DND-41 (cell line): ENCODE measurements at regions not wholly inside any gene's neighbourhood (a gene's known extent, or its start where the extent isn't known, plus 50 kb on each side); places are given as distances from the start of the nearest gene placed in this dataset.

Experiments
- ATAC-seq: fragments of 200-7000 bp; cut with Tn5 transposase; 3 replicates; pipeline ENCODE4 v1.9.1; 2021; ENCODE audit warnings: low read depth; ENCODE audit not compliant: insufficient read depth
- DNase-seq: peaks from one replicate; pipeline ENCODE4 v3.0.0-alpha.2; 2020
- H2AFZ ChIP-seq: 2 replicates; pipeline ENCODE4 v1.6.0; 2012; ENCODE audit warnings: low read depth, low read length
- H3K27ac ChIP-seq: 2 replicates; pipeline ENCODE4 v1.5.1; 2012; ENCODE audit warnings: low read length, inconsistent platforms
- H3K27me3 ChIP-seq: fragments of 200-600 bp; sonication (generic); 2 replicates; pipeline ENCODE4 v1.6.0; 2012; ENCODE audit warnings: low read length, mild to moderate bottlenecking, inconsistent platforms; ENCODE audit not compliant: insufficient read depth, poor library complexity
- H3K36me3 ChIP-seq: 2 replicates; pipeline ENCODE4 v1.5.1; 2012; ENCODE audit warnings: low read length, inconsistent platforms; ENCODE audit not compliant: insufficient read depth
- H3K4me1 ChIP-seq: 2 replicates; pipeline ENCODE4 v1.5.1; 2012; ENCODE audit warnings: mild to moderate bottlenecking, low read length; ENCODE audit not compliant: insufficient read depth
- H3K4me2 ChIP-seq: 2 replicates; pipeline ENCODE4 v1.6.0; 2012; ENCODE audit warnings: mild to moderate bottlenecking, moderate library complexity, low read length, inconsistent platforms; ENCODE audit not compliant: insufficient read depth
- H3K4me3 ChIP-seq, 2 experiments: fragments of 200-600 bp in 1 of 2; shearing (Covaris generic) in 1 of 2; 2 replicates each; pipeline ENCODE4 v1.5.1; 2012 to 2016; ENCODE audit warnings: inconsistent platforms in 2 of 2, low read length in 2 of 2, mild to moderate bottlenecking in 2 of 2, low read depth in 1 of 2, moderate library complexity in 1 of 2
- H3K79me2 ChIP-seq: 2 replicates; pipeline ENCODE4 v1.6.0; 2012; ENCODE audit warnings: low read length, inconsistent platforms; ENCODE audit not compliant: insufficient read depth
- H3K9ac ChIP-seq: 2 replicates; pipeline ENCODE4 v1.6.0; 2012; ENCODE audit warnings: low read depth, mild to moderate bottlenecking, inconsistent platforms, low read length, moderate library complexity
- H3K9me3 ChIP-seq: 2 replicates; pipeline ENCODE4 v1.5.1; 2012; ENCODE audit warnings: low read length, moderate library complexity, mild to moderate bottlenecking, inconsistent platforms; ENCODE audit not compliant: insufficient read depth, severe bottlenecking
- H4K20me1 ChIP-seq: 2 replicates; pipeline ENCODE4 v1.6.0; 2012; ENCODE audit warnings: low read length; ENCODE audit not compliant: insufficient read depth
- CTCF ChIP-seq: IDR thresholded peaks from 2 replicates; pipeline ENCODE4 v1.5.1; 2012; ENCODE audit warnings: borderline replicate concordance, low read length, moderate library complexity, mild to moderate bottlenecking; ENCODE audit not compliant: poor library complexity, severe bottlenecking; ENCODE audit errors: extremely low read depth
- EZH2 ChIP-seq: IDR thresholded peaks from 3 replicates; pipeline ENCODE4 v1.6.1; 2012; ENCODE audit warnings: borderline replicate concordance, low read depth, mild to moderate bottlenecking, moderate library complexity, low read length, inconsistent platforms; ENCODE audit not compliant: severe bottlenecking

GRCh38 chr19:27876976-27877512, 1335.9 kb downstream of the UQCRFS1 start:
- H4K20me1 ChIP-seq: no peaks in the 10 kb centered on the region
- H3K4me1 ChIP-seq: no peaks in the 10 kb centered on the region
- no peaks in the 10 kb centered on the region for H3K9me3 ChIP-seq
- TF ChIP-seq CTCF (no peak), EZH2 (no peak)
- H3K36me3 ChIP-seq: no peaks in the 10 kb centered on the region
- no peaks in the 10 kb centered on the region for H3K27me3 ChIP-seq
- ATAC-seq: no peak
- no peak overlapping the region for H3K27ac ChIP-seq
- H3K4me2 ChIP-seq: no peak overlapping the region
- DNase-seq: no peak
- no peaks in the 10 kb centered on the region for H3K79me2 ChIP-seq
- H3K9ac ChIP-seq: no peak overlapping the region
- no peak overlapping the region for H3K4me3 ChIP-seq
- H2AFZ ChIP-seq: no peak overlapping the region

GRCh38 chr19:27876489-27876888, 1336.5 kb downstream of the UQCRFS1 start:
- ATAC-seq (no peak), DNase-seq (no peak)
- Histone ChIP-seq H3K79me2 (no peaks in the 10 kb centered on the region), H3K27ac (no peak overlapping the region), H3K9me3 (no peaks in the 10 kb centered on the region), H3K4me3 (no peak overlapping the region), H3K9ac (no peak overlapping the region), H3K36me3 (no peaks in the 10 kb centered on the region), H4K20me1 (no peaks in the 10 kb centered on the region), H2AFZ (no peak overlapping the region), H3K27me3 (no peaks in the 10 kb centered on the region), H3K4me1 (no peaks in the 10 kb centered on the region), H3K4me2 (no peak overlapping the region)
- no peak for TF ChIP-seq EZH2
- TF ChIP-seq CTCF: no peak

DNA sequence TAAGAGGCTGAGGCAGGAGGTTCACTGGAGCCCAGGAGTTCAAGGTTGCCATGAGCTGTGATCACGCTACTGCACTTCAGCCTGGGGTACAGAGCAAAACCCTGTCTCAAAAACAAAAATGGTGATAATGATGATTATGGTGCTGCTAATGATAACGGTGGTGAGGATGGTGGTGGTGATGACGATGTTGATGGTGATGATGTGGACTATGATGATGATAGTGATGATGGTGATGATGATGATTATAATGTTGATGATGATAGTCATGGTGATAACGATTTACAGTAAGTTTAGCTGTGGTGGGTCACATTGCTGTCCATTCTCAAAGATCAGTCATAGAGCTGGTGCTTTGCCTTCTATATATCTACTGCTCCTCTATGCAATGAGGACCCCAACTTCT, 1340.6 kb downstream of the UQCRFS1 start:
- H3K79me2 ChIP-seq: no peaks in the 10 kb centered on the region
- no peaks in the 10 kb centered on the region for H3K4me1 ChIP-seq
- no peaks in the 10 kb centered on the region for H3K9me3 ChIP-seq
- no peak overlapping the region for H3K4me3 ChIP-seq
- H3K9ac ChIP-seq: no peak overlapping the region
- H2AFZ ChIP-seq: no peak overlapping the region
- H3K27ac ChIP-seq: no peak overlapping the region
- H3K27me3 ChIP-seq: no peaks in the 10 kb centered on the region
- TF ChIP-seq EZH2 (no peak), CTCF (no peak)
- ATAC-seq: no peak
- no peaks in the 10 kb centered on the region for H3K36me3 ChIP-seq
- H4K20me1 ChIP-seq: no peaks in the 10 kb centered on the region
- no peak for DNase-seq
- no peak overlapping the region for H3K4me2 ChIP-seq

GRCh38 chr19:27870293-27870692, 1342.7 kb downstream of the UQCRFS1 start:
- no peaks in the 10 kb centered on the region for H4K20me1 ChIP-seq
- TF ChIP-seq EZH2 (no peak), CTCF (no peak)
- no peaks in the 10 kb centered on the region for H3K9me3 ChIP-seq
- H3K4me3 ChIP-seq: no peak overlapping the region
- no peaks in the 10 kb centered on the region for H3K36me3 ChIP-seq
- DNase-seq: no peak
- no peak for ATAC-seq
- H3K9ac ChIP-seq: no peak overlapping the region
- H3K79me2 ChIP-seq: no peaks in the 10 kb centered on the region
- no peaks in the 10 kb centered on the region for H3K27me3 ChIP-seq
- no peak overlapping the region for H2AFZ ChIP-seq
- no peak overlapping the region for H3K4me2 ChIP-seq
- no peaks in the 10 kb centered on the region for H3K4me1 ChIP-seq
- no peak overlapping the region for H3K27ac ChIP-seq
